HEK293 (cell line): ENCODE measurements at regions not wholly inside any gene's neighbourhood (a gene's known extent, or its start where the extent isn't known, plus 50 kb on each side); places are given as distances from the start of the nearest gene placed in this dataset.

Source experiments
- CTCF ChIA-PET: fragments of 350-600 bp; formaldehyde crosslinking; extraction: SDS; loops from one replicate; lab custom pipeline; 2021; ENCODE audit warnings: antibody characterized with exemption; lab: Yijun Ruan, JAX
- POLR2A ChIA-PET: fragments of 300-600 bp; formaldehyde crosslinking; extraction: SDS; loops from one replicate; lab custom pipeline; 2020; ENCODE audit warnings: antibody characterized with exemption, inconsistent platforms; lab: Yijun Ruan, JAX
- H3K27ac ChIP-seq: fragments of 200-500 bp; sonication (Bioruptor generic); 2 replicates; pipeline ENCODE4 v1.5.1; 2014; ENCODE audit warnings: low read depth, low read length, control low read depth, inconsistent platforms; ENCODE audit errors: extremely low read depth
- H3K36me3 ChIP-seq, 2 experiments: fragments of 200-500 bp in 1 of 2; sonication (Bioruptor generic) in 1 of 2; 1 replicate in 1 of 2; 2 replicates in 1 of 2; pipeline ENCODE4 v1.5.1; 2014 to 2017; ENCODE audit warnings: inconsistent platforms in 2 of 2, low read length in 2 of 2; ENCODE audit not compliant: control insufficient read depth in 2 of 2, insufficient read depth in 1 of 2
- H3K4me1 ChIP-seq: fragments of 200-500 bp; sonication (Bioruptor generic); 2 replicates; pipeline ENCODE4 v1.5.1; 2014; ENCODE audit warnings: mild to moderate bottlenecking, low read length, inconsistent platforms; ENCODE audit not compliant: control insufficient read depth, insufficient read depth
- H3K4me3 ChIP-seq: 2 replicates; pipeline ENCODE4 v1.5.1; 2011; ENCODE audit warnings: low read depth, mild to moderate bottlenecking, control low read depth, low read length, moderate library complexity
- H3K9me3 ChIP-seq: fragments of 200-500 bp; sonication (Bioruptor generic); 2 replicates; pipeline ENCODE4 v1.5.1; 2014; ENCODE audit warnings: low read depth, low read length, inconsistent platforms; ENCODE audit not compliant: control insufficient read depth, insufficient read depth
- BCL11B ChIP-seq: fragments of 450-650 bp; formaldehyde crosslinking; IDR thresholded peaks from 2 replicates; pipeline ENCODE4 v1.5.1; 2016; ENCODE audit warnings: low read depth, missing biosample characterization, missing genetic modification characterization
- GLI2 ChIP-seq: fragments of 450-650 bp; formaldehyde crosslinking; IDR thresholded peaks from 2 replicates; pipeline ENCODE4; 2017; ENCODE audit warnings: missing biosample characterization, missing genetic modification characterization, low read depth, borderline replicate concordance
- GLIS1 ChIP-seq: fragments of 450-650 bp; formaldehyde crosslinking; IDR thresholded peaks from 2 replicates; pipeline ENCODE4 v1.5.1; 2016; ENCODE audit warnings: missing biosample characterization, missing genetic modification characterization
- OSR2 ChIP-seq: fragments of 450-650 bp; formaldehyde crosslinking; IDR thresholded peaks from 2 replicates; pipeline ENCODE4 v1.5.1; 2016; ENCODE audit warnings: missing biosample characterization, missing genetic modification characterization
- OVOL3 ChIP-seq: fragments of 450-650 bp; formaldehyde crosslinking; IDR thresholded peaks from 2 replicates; pipeline ENCODE4 v1.5.1; 2016; ENCODE audit warnings: missing biosample characterization, missing genetic modification characterization
- PBX3 ChIP-seq: sonication (generic); formaldehyde crosslinking; IDR thresholded peaks from 2 replicates; pipeline ENCODE4 v1.8.1; 2022; ENCODE audit warnings: mild to moderate bottlenecking, moderate library complexity, missing genetic modification reagents
- ZBTB10 ChIP-seq: fragments of 450-650 bp; formaldehyde crosslinking; IDR thresholded peaks from 2 replicates; pipeline ENCODE4 v1.5.1; 2016; ENCODE audit warnings: missing biosample characterization, missing genetic modification characterization
- ZBTB11 ChIP-seq: fragments of 450-650 bp; formaldehyde crosslinking; conservative IDR thresholded peaks from 2 replicates; pipeline ENCODE4 v1.5.1; 2016; ENCODE audit warnings: low read depth, missing biosample characterization, missing genetic modification characterization
- ZEB2 ChIP-seq: fragments of 450-650 bp; formaldehyde crosslinking; IDR thresholded peaks from 2 replicates; pipeline ENCODE4 v1.5.1; 2016; ENCODE audit warnings: missing biosample characterization, missing genetic modification characterization
- ZIC2 ChIP-seq: fragments of 450-650 bp; formaldehyde crosslinking; IDR thresholded peaks from 2 replicates; pipeline ENCODE4 v1.5.1; 2016; ENCODE audit warnings: missing biosample characterization, missing genetic modification characterization
- ZNF112 ChIP-seq: fragments of 450-650 bp; formaldehyde crosslinking; IDR thresholded peaks from 2 replicates; pipeline ENCODE4 v1.5.0; 2017; ENCODE audit warnings: missing biosample characterization, missing genetic modification characterization
- ZNF184 ChIP-seq: fragments of 450-650 bp; IDR thresholded peaks from 2 replicates; pipeline ENCODE4 v1.5.1; 2018; ENCODE audit warnings: missing biosample characterization, mild to moderate bottlenecking, missing genetic modification characterization
- ZNF426 ChIP-seq: fragments of 450-650 bp; formaldehyde crosslinking; IDR thresholded peaks from 2 replicates; pipeline ENCODE4 v1.5.1; 2017; ENCODE audit warnings: missing biosample characterization, missing genetic modification characterization, mild to moderate bottlenecking, inconsistent platforms, moderate library complexity
- ZNF521 ChIP-seq: fragments of 450-650 bp; formaldehyde crosslinking; IDR thresholded peaks from 2 replicates; pipeline ENCODE4 v1.5.1; 2017; ENCODE audit warnings: missing biosample characterization, mild to moderate bottlenecking, missing genetic modification characterization
- ZNF555 ChIP-seq: fragments of 450-650 bp; formaldehyde crosslinking; conservative IDR thresholded peaks from 2 replicates; pipeline ENCODE4 v1.5.1; 2017; ENCODE audit warnings: missing biosample characterization, mild to moderate bottlenecking, missing genetic modification characterization, inconsistent platforms
- ZNF624 ChIP-seq: fragments of 450-650 bp; formaldehyde crosslinking; IDR thresholded peaks from 2 replicates; pipeline ENCODE4 v1.5.1; 2017; ENCODE audit warnings: missing biosample characterization, missing genetic modification characterization
- TF ChIP-seq, protein P1 (sequence below): fragments of 450-650 bp; IDR thresholded peaks from 2 replicates; pipeline ENCODE4 v1.5.1; 2018; ENCODE audit warnings: missing biosample characterization, missing genetic modification characterization
- TF ChIP-seq, protein P2 (sequence below): fragments of 450-650 bp; formaldehyde crosslinking; IDR thresholded peaks from 2 replicates; pipeline ENCODE4 v1.5.1; 2016; ENCODE audit warnings: missing biosample characterization, missing genetic modification characterization
- TF ChIP-seq, protein P3 (sequence below): fragments of 450-650 bp; formaldehyde crosslinking; IDR thresholded peaks from 2 replicates; pipeline ENCODE4 v1.5.1; 2017; ENCODE audit warnings: missing biosample characterization, missing genetic modification characterization
- TF ChIP-seq, protein P4 (sequence below): fragments of 450-650 bp; formaldehyde crosslinking; IDR thresholded peaks from 2 replicates; pipeline ENCODE4 v1.5.1; 2016; ENCODE audit warnings: missing biosample characterization, missing genetic modification characterization

DNA sequence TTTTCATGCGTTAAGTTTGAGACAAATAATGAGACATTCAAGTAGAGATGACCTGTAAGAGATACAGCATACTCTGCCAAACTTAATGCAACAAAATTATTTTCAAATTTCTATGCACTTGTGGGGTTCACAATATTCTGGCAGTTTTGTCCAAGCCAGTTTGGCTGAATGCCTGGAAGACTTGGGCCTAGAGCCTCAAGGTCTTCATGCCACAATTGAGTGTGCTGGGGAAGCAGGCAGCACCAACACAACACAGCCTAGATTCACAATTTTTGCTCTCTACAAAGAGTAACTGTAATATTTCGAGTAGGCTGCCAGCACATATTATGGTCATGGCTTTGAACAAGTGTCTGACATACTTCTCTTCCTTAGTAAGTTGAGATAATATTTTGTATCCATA is 461.4 kb upstream of the SPHKAP start:
- POLR2A ChIA-PET, result no interaction called here
- Histone ChIP-seq H3K36me3 (no peaks in the 10 kb centered on the region), H3K27ac (no peak overlapping the region)
- TF ChIP-seq, protein P1, sequence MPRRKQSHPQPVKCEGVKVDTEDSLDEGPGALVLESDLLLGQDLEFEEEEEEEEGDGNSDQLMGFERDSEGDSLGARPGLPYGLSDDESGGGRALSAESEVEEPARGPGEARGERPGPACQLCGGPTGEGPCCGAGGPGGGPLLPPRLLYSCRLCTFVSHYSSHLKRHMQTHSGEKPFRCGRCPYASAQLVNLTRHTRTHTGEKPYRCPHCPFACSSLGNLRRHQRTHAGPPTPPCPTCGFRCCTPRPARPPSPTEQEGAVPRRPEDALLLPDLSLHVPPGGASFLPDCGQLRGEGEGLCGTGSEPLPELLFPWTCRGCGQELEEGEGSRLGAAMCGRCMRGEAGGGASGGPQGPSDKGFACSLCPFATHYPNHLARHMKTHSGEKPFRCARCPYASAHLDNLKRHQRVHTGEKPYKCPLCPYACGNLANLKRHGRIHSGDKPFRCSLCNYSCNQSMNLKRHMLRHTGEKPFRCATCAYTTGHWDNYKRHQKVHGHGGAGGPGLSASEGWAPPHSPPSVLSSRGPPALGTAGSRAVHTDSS (tag by site-specific recombination), result no peak
- TF ChIP-seq PBX3, result no peak
- TF ChIP-seq ZNF426 (tag by site-specific recombination), result no peak
- no peak for TF ChIP-seq ZBTB10
- TF ChIP-seq ZBTB11 (tag by site-specific recombination), result no peak
- TF ChIP-seq ZNF184 (tag by site-specific recombination), result no peak
- TF ChIP-seq ZNF112 (tag by site-specific recombination), result no peak
- TF ChIP-seq, protein P2, sequence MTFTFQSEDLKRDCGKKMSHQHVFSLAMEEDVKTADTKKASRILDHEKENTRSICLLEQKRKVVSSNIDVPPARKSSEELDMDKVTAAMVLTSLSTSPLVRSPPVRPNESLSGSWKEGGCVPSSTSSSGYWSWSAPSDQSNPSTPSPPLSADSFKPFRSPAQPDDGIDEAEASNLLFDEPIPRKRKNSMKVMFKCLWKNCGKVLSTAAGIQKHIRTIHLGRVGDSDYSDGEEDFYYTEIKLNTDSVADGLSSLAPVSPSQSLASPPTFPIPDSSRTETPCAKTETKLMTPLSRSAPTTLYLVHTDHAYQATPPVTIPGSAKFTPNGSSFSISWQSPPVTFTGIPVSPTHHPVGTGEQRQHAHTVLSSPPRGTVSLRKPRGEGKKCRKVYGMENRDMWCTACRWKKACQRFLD (tag by site-specific recombination), result no peak
- TF ChIP-seq ZNF521 (tag by site-specific recombination), result no peak
- TF ChIP-seq, all 188 proteins: peak for 0
- H3K4me3 ChIP-seq, result no peak overlapping the region
- CTCF ChIA-PET, result no interaction called here
- no peaks in the 10 kb centered on the region for H3K4me1 ChIP-seq
- H3K9me3 ChIP-seq, result no peaks in the 10 kb centered on the region

GRCh38 chr2:228630786-228631185 is 449.3 kb upstream of the SPHKAP start:
- H3K4me3 ChIP-seq, result no peak overlapping the region
- H3K4me1 ChIP-seq, result no peaks in the 10 kb centered on the region
- H3K9me3 ChIP-seq, result no peaks in the 10 kb centered on the region
- no peaks in the 10 kb centered on the region for H3K36me3 ChIP-seq
- CTCF ChIA-PET, result no interaction called here
- POLR2A ChIA-PET, result no interaction called here
- no peak overlapping the region for H3K27ac ChIP-seq
- TF ChIP-seq OVOL3 (tag by site-specific recombination), result no peak
- TF ChIP-seq BCL11B (tag by site-specific recombination), result no peak
- no peak for TF ChIP-seq ZBTB10
- TF ChIP-seq, protein P3, sequence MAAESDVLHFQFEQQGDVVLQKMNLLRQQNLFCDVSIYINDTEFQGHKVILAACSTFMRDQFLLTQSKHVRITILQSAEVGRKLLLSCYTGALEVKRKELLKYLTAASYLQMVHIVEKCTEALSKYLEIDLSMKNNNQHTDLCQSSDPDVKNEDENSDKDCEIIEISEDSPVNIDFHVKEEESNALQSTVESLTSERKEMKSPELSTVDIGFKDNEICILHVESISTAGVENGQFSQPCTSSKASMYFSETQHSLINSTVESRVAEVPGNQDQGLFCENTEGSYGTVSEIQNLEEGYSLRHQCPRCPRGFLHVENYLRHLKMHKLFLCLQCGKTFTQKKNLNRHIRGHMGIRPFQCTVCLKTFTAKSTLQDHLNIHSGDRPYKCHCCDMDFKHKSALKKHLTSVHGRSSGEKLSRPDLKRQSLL (tag by site-specific recombination), result no peak
- no peak for TF ChIP-seq GLIS1 (tag by site-specific recombination)
- no peak for TF ChIP-seq ZIC2 (tag by site-specific recombination)
- no peak for TF ChIP-seq ZEB2 (tag by site-specific recombination)
- TF ChIP-seq ZNF555 (tag by site-specific recombination), result no peak
- TF ChIP-seq OSR2 (tag by site-specific recombination), result no peak
- TF ChIP-seq ZNF624 (tag by site-specific recombination), result no peak
- TF ChIP-seq, protein P4, sequence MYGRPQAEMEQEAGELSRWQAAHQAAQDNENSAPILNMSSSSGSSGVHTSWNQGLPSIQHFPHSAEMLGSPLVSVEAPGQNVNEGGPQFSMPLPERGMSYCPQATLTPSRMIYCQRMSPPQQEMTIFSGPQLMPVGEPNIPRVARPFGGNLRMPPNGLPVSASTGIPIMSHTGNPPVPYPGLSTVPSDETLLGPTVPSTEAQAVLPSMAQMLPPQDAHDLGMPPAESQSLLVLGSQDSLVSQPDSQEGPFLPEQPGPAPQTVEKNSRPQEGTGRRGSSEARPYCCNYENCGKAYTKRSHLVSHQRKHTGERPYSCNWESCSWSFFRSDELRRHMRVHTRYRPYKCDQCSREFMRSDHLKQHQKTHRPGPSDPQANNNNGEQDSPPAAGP (tag by site-specific recombination), result no peak
- TF ChIP-seq GLI2 (tag by site-specific recombination), result no peak
